ENCODE measurements at regions not wholly inside any gene's neighbourhood (a gene's known extent, or its start where the extent isn't known, plus 50 kb on each side); places are given as distances from the start of the nearest gene placed in this dataset.

- H3K9me2 ChIP-seq (ENCODE audit: insufficient read depth, low read length): no peaks in the 10 kb centered on the region
- H3K4me2 ChIP-seq (ENCODE audit: low read length): no peak overlapping the region
- H3K79me2 ChIP-seq (replicated peaks; ENCODE audit: insufficient read depth, low read length): no peaks in the 10 kb centered on the region
- no peaks in the 10 kb centered on the region for H3F3A ChIP-seq (ENCODE audit: insufficient read depth, low read length, poor library complexity, severe bottlenecking)
- H3K9me3 ChIP-seq (ENCODE audit: low read length): no peaks in the 10 kb centered on the region
- no peak overlapping the region for H3K27ac ChIP-seq (ENCODE audit: low read length)
- no peaks in the 10 kb centered on the region for H4K20me1 ChIP-seq (ENCODE audit: insufficient read depth)
- H3K36me3 ChIP-seq (ENCODE audit: insufficient read depth, low read length): no peaks in the 10 kb centered on the region
- TF ChIP-seq CTCF (IDR thresholded peaks at IDR 0.05; ENCODE audit: poor library complexity, severe bottlenecking) (no peak), TAF1 (IDR thresholded peaks at IDR 0.05; ENCODE audit: low read depth) (no peak), SMC3 (conservative IDR thresholded peaks at IDR 0.05; ENCODE audit: poor library complexity) (no peak), EP300 (conservative IDR thresholded peaks at IDR 0.05; ENCODE audit: poor library complexity, severe bottlenecking) (no peak), RAD21 (conservative IDR thresholded peaks at IDR 0.05) (no peak), POLR2AphosphoS5 (IDR thresholded peaks at IDR 0.05) (no peak), REST (IDR thresholded peaks at IDR 0.05; ENCODE audit: borderline replicate concordance) (no peak), EZH2 (IDR thresholded peaks at IDR 0.05; ENCODE audit: borderline replicate concordance, insufficient read depth, low read length, poor library complexity, severe bottlenecking) (no peak), MXI1 (conservative IDR thresholded peaks at IDR 0.05; ENCODE audit: poor library complexity, severe bottlenecking) (no peak)
- H3K4me3 ChIP-seq (ENCODE audit: low read length): no peak overlapping the region
- no peak overlapping the region for H3K9ac ChIP-seq (ENCODE audit: low read length)
- no peaks in the 10 kb centered on the region for H3K27me3 ChIP-seq (ENCODE audit: insufficient read depth, low read depth, low read length)
- H2AFZ ChIP-seq (ENCODE audit: low read depth, low read length): no peak overlapping the region
These were observed 154.4 kb downstream of the NPR3 start for GRCh38 chr5:32865475-32865874.

GRCh38 chr5:32866138-32866537, 155.0 kb downstream of the NPR3 start:
- Histone ChIP-seq H3K4me2 (ENCODE audit: low read length) (no peak overlapping the region), H3K9me3 (ENCODE audit: low read length) (no peaks in the 10 kb centered on the region)

More at GRCh38 chr5:32866138-32866537, 155.0 kb downstream of the NPR3 start:
- Histone ChIP-seq H4K20me1 (ENCODE audit: insufficient read depth) (no peaks in the 10 kb centered on the region), H3K79me2 (replicated peaks; ENCODE audit: insufficient read depth, low read length) (no peaks in the 10 kb centered on the region), H3K27ac (ENCODE audit: low read length) (no peak overlapping the region), H3K36me3 (ENCODE audit: insufficient read depth, low read length) (no peaks in the 10 kb centered on the region), H3K9me2 (ENCODE audit: insufficient read depth, low read length) (no peaks in the 10 kb centered on the region), H2AFZ (ENCODE audit: low read depth, low read length) (no peak overlapping the region), H3F3A (ENCODE audit: insufficient read depth, low read length, poor library complexity, severe bottlenecking) (no peaks in the 10 kb centered on the region), H3K27me3 (ENCODE audit: insufficient read depth, low read depth, low read length) (no peaks in the 10 kb centered on the region), H3K4me3 (ENCODE audit: low read length) (no peak overlapping the region), H3K9ac (ENCODE audit: low read length) (no peak overlapping the region)
- no peak for TF ChIP-seq CTCF (IDR thresholded peaks at IDR 0.05; ENCODE audit: poor library complexity, severe bottlenecking)
- no peak for TF ChIP-seq POLR2AphosphoS5 (IDR thresholded peaks at IDR 0.05)
- no peak for TF ChIP-seq EZH2 (IDR thresholded peaks at IDR 0.05; ENCODE audit: borderline replicate concordance, insufficient read depth, low read length, poor library complexity, severe bottlenecking)
- no peak for TF ChIP-seq MXI1 (conservative IDR thresholded peaks at IDR 0.05; ENCODE audit: poor library complexity, severe bottlenecking)
- no peak for TF ChIP-seq RAD21 (conservative IDR thresholded peaks at IDR 0.05)
- no peak for TF ChIP-seq SMC3 (conservative IDR thresholded peaks at IDR 0.05; ENCODE audit: poor library complexity)
- no peak for TF ChIP-seq EP300 (conservative IDR thresholded peaks at IDR 0.05; ENCODE audit: poor library complexity, severe bottlenecking)
- no peak for TF ChIP-seq TAF1 (IDR thresholded peaks at IDR 0.05; ENCODE audit: low read depth)
- no peak for TF ChIP-seq REST (IDR thresholded peaks at IDR 0.05; ENCODE audit: borderline replicate concordance)

Measured in neural cell (in vitro differentiated cells).